Adrenal gland (tissue), 9 donors: ENCODE measurements at regions not wholly inside any gene's neighbourhood (a gene's known extent, or its start where the extent isn't known, plus 50 kb on each side); places are given as distances from the start of the nearest gene placed in this dataset.

ENCODE experiments used
- DNase-seq, 7 donors: peaks; one replicate each; pipeline ENCODE4 v3.0.0-alpha.2; 2019 to 2020
- H3K27ac ChIP-seq, 5 donors: fragments of 200-600 bp; sonication (generic) in 4 of 5; 1 replicate in 3 of 5; 2 replicates in 2 of 5; pipeline versions ENCODE4 v1.5.1 to v1.8.0; 2016 to 2020; ENCODE audit warnings: mild to moderate bottlenecking in 1 of 5
- H3K27me3 ChIP-seq: fragments of 200-600 bp; 2 replicates; pipeline ENCODE4 v1.8.0; 2021
- H3K36me3 ChIP-seq, 2 donors: fragments of 200-600 bp; replicated peaks in 1 of 2; 1 replicate in 1 of 2; 2 replicates in 1 of 2; pipeline versions ENCODE4 v1.5.1 to v1.8.0; 2018 to 2022
- H3K4me1 ChIP-seq, 2 donors: fragments of 200-600 bp; replicated peaks in 1 of 2; 1 replicate in 1 of 2; 2 replicates in 1 of 2; pipeline versions ENCODE4 v1.5.1 to v1.8.0; 2018 to 2021
- H3K4me3 ChIP-seq, 4 donors: fragments of 200-600 bp; sonication (generic) in 3 of 4; one replicate each; pipeline ENCODE4 v1.5.1; 2016 to 2018
- H3K9me3 ChIP-seq, 3 donors: fragments of 200-600 bp; sonication (generic) in 1 of 3; replicated peaks in 1 of 3; 1 replicate in 2 of 3; 2 replicates in 1 of 3; pipeline versions ENCODE4 v1.5.1 to v1.8.0; 2016 to 2021
- POLR2A ChIP-seq, 2 donors: fragments of 450-650 bp; IDR thresholded peaks; one replicate each; pipeline ENCODE4 v1.6.1; 2017; ENCODE audit warnings: antibody characterized with exemption in 2 of 2, mild to moderate bottlenecking in 2 of 2, moderate library complexity in 1 of 2
- WGBS, 4 donors: extraction: QIAGEN DNeasy Blood & Tissue Kit in 2 of 4; methylation state at CpG; one replicate each; pipeline versions ENCODE4 v1.1.5 to v1.1.7; 2013 to 2017; 5-methylcytosine and 5-hydroxymethylcytosine counted together
- intact Hi-C, 2 donors: fragments of 100-400 bp; cut with DNase I; formaldehyde crosslinking; loops; one replicate each; pipeline versions ENCODE4 v1.14.1 to v1.15.0; 2022 to 2023
- TF ChIP-seq, protein P1 (sequence below), 6 experiments: fragments of 450-650 bp in 4 of 6; fragments of 200-600 bp in 2 of 6; sonication (generic) in 1 of 6; IDR thresholded peaks; 1 replicate in 5 of 6; 2 replicates in 1 of 6; pipeline versions ENCODE4 v1.5.1 to v1.8.0; 2016 to 2021; ENCODE audit warnings: antibody characterized with exemption in 6 of 6, mild to moderate bottlenecking in 2 of 6, moderate library complexity in 1 of 6
- donor health status: healthy with polysubstance abuse.
- donor health status: Bipolar disorder and iron deficiency.
- donor health status: DM: yes; HTN: yes; CAD: no.
- donor health status: DM: no; HTN: no; CAD: no.
- donor health status: DM: no; HTN: no; CAD: no.

DNA sequence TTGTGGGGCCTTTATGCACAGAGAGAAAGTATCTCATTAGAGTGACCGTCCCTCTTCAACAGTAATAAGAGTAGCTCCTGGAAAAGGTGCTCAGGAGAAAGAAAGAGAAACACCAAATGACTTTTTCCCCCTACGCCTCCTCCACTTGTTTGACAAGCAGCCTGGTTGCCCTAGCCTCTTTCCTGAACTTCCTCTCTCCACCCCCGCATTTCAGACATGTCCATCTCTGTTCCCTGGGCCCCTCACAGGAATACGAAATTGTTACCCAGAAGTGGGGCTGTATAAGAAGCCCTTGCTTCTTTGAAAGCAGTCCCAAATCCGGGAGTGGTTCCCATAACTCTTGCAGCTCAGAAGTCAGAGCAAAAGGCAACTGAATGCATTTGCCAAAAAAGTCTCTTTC is 119.6 kb upstream of the ADO start:
- TF ChIP-seq, protein P1, sequence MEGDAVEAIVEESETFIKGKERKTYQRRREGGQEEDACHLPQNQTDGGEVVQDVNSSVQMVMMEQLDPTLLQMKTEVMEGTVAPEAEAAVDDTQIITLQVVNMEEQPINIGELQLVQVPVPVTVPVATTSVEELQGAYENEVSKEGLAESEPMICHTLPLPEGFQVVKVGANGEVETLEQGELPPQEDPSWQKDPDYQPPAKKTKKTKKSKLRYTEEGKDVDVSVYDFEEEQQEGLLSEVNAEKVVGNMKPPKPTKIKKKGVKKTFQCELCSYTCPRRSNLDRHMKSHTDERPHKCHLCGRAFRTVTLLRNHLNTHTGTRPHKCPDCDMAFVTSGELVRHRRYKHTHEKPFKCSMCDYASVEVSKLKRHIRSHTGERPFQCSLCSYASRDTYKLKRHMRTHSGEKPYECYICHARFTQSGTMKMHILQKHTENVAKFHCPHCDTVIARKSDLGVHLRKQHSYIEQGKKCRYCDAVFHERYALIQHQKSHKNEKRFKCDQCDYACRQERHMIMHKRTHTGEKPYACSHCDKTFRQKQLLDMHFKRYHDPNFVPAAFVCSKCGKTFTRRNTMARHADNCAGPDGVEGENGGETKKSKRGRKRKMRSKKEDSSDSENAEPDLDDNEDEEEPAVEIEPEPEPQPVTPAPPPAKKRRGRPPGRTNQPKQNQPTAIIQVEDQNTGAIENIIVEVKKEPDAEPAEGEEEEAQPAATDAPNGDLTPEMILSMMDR (IDR thresholded peaks at IDR 0.05): no peak
- TF ChIP-seq POLR2A (IDR thresholded peaks at IDR 0.05): no peak
- Histone ChIP-seq H3K9me3 (no peaks in the 10 kb centered on the region), H3K4me1 (no peaks in the 10 kb centered on the region), H3K36me3 (no peaks in the 10 kb centered on the region), H3K27me3 (no peaks in the 10 kb centered on the region), H3K27ac (no peak overlapping the region), H3K4me3 (no peak overlapping the region)
- intact Hi-C loops: no loop called here
- WGBS, 4 donors: 64 to 69% (median 67%) methylated on average over 5 of the region's 5 CpGs
- DNase-seq: no peak

DNA sequence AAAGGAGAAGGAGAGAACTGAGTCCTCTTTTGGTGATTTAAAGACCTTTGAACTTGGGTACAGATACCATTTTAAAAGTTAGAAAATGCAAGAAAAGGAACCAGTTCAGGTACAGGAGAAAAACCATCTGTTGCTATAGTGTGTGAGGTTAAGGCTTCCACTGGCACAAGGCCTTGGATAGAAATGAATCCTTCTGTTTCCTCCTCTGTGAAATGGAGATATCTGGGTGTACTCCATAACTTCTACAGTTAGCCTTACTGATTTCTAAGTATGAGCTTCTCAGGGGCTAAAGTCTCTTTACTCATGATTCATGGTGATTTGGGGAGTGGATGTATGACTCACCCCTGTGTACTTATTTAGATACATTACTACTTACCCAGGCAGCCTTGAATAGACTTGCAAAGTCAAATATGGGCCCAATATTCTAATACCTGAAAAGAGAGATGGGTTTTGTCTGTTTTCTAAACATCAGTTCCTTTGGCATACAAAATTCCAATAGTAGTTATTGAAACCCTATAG is 117.2 kb upstream of the ADO start:
- Histone ChIP-seq H3K27ac (no peak overlapping the region), H3K27me3 (no peaks in the 10 kb centered on the region), H3K4me3 (no peak overlapping the region), H3K4me1 (peaks cover 0 to 5% of the 10 kb centered on the region in 2 donors), H3K36me3 (no peaks in the 10 kb centered on the region), H3K9me3 (no peaks in the 10 kb centered on the region)
- TF ChIP-seq, protein P1 (IDR thresholded peaks at IDR 0.05): no peak
- no peak for TF ChIP-seq POLR2A (IDR thresholded peaks at IDR 0.05)
- intact Hi-C loops: no loop called here
- DNase-seq: no peak

GRCh38 chr10:62688971-62689700 is 115.4 kb upstream of the ADO start:
- intact Hi-C loops: no loop called here
- Histone ChIP-seq H3K4me3 (no peak overlapping the region), H3K9me3 (no peaks in the 10 kb centered on the region), H3K27me3 (no peaks in the 10 kb centered on the region), H3K4me1 (peaks cover 0 to 5% of the 10 kb centered on the region in 2 donors), H3K36me3 (no peaks in the 10 kb centered on the region), H3K27ac (no peak overlapping the region)
- no peak for DNase-seq
- 76 to 90% (median 81%) methylated on average over 2 of the region's 2 CpGs for WGBS, 4 donors
- TF ChIP-seq, protein P1 (IDR thresholded peaks at IDR 0.05): no peak
- TF ChIP-seq POLR2A (IDR thresholded peaks at IDR 0.05): no peak

- TF ChIP-seq, protein P1 (IDR thresholded peaks at IDR 0.05): no peak
- no peak for TF ChIP-seq POLR2A (IDR thresholded peaks at IDR 0.05)
- Histone ChIP-seq H3K27me3 (no peaks in the 10 kb centered on the region), H3K4me3 (no peak overlapping the region), H3K36me3 (no peaks in the 10 kb centered on the region), H3K9me3 (no peaks in the 10 kb centered on the region), H3K27ac (no peak overlapping the region), H3K4me1 (peaks cover 0 to 5% of the 10 kb centered on the region in 2 donors)
- DNase-seq: peak in 1 of 7 donors; percentile 5
- intact Hi-C loops: no loop called here
- WGBS, 4 donors: 39 to 47% (median 43%) methylated on average over 5 of the region's 5 CpGs
Measured at GRCh38 chr10:62689712-62690111, 114.8 kb upstream of the ADO start.
